Heart right ventricle (tissue), 16 donors: ENCODE measurements at regions not wholly inside any gene's neighbourhood (a gene's known extent, or its start where the extent isn't known, plus 50 kb on each side); places are given as distances from the start of the nearest gene placed in this dataset.

Source experiments
- ATAC-seq, 8 donors: fragments of 200-7000 bp; cut with Tn5 transposase; one replicate each; pipeline ENCODE4 v1.9.1; 2020; ENCODE audit warnings: mild to moderate bottlenecking in 8 of 8, moderate library complexity in 8 of 8, moderate number of reproducible peaks in 1 of 8
- DNase-seq, 2 donors: peaks; one replicate each; pipeline ENCODE4 v3.0.0-alpha.2; 2020
- H3K27ac ChIP-seq, 10 donors: fragments of 200-600 bp; sonication (generic) in 2 of 10; one replicate each; pipeline versions ENCODE4 v1.5.0 to v1.8.0; 2020 to 2022; ENCODE audit warnings: mild to moderate bottlenecking in 3 of 10
- H3K27me3 ChIP-seq, 7 donors: fragments of 200-600 bp; one replicate each; pipeline ENCODE4 v1.8.0; 2021 to 2022; ENCODE audit warnings: mild to moderate bottlenecking in 2 of 7
- H3K36me3 ChIP-seq, 9 donors: fragments of 200-600 bp; sonication (generic) in 1 of 9; one replicate each; pipeline versions ENCODE4 v1.5.0 to v1.8.0; 2020 to 2022; ENCODE audit warnings: mild to moderate bottlenecking in 2 of 9
- H3K4me1 ChIP-seq, 9 donors: fragments of 200-600 bp; sonication (generic) in 1 of 9; one replicate each; pipeline versions ENCODE4 v1.5.0 to v1.8.0; 2020 to 2022; ENCODE audit warnings: mild to moderate bottlenecking in 4 of 9
- H3K4me3 ChIP-seq, 10 donors: fragments of 200-600 bp; sonication (generic) in 2 of 10; one replicate each; pipeline versions ENCODE4 v1.5.0 to v1.8.0; 2020 to 2022; ENCODE audit warnings: mild to moderate bottlenecking in 7 of 10, moderate library complexity in 2 of 10
- H3K9me3 ChIP-seq, 11 donors: fragments of 200-600 bp in 10 of 11; sonication (generic) in 2 of 11; one replicate each; pipeline versions ENCODE4 v1.5.0 to v1.8.0; 2013 to 2022; ENCODE audit warnings: mild to moderate bottlenecking in 2 of 11, control low read depth in 1 of 11, moderate library complexity in 1 of 11
- WGBS, 2 donors: extraction: QIAGEN DNeasy Blood & Tissue Kit; methylation state at CpG; one replicate each; pipeline ENCODE4 v1.1.7; 2013; ENCODE audit warnings: inconsistent platforms in 1 of 2; 5-methylcytosine and 5-hydroxymethylcytosine counted together
- intact Hi-C, 10 donors: fragments of 100-400 bp; cut with DNase I; formaldehyde crosslinking; loops; one replicate each; pipeline versions ENCODE4 v1.11.1 to v1.14.2; 2022
- TF ChIP-seq, protein P1 (sequence below), 9 donors: fragments of 200-600 bp; sonication (generic) in 2 of 9; IDR thresholded peaks; one replicate each; pipeline versions ENCODE4 v1.5.0 to v1.8.0; 2021 to 2022; ENCODE audit warnings: antibody characterized with exemption in 9 of 9, mild to moderate bottlenecking in 5 of 9, moderate library complexity in 1 of 9
- donor health status: Arrhythmogenic right ventricular cardiomyopathy.
- donor health status: ischemic (EF 13 %, LVEDD 7.1; RV severe dilation, severe dysfunction).
- donor health status: healthy with polysubstance abuse.
- donor health status: DM: no; HTN: yes; CAD: no.
- donor health status: DM: no; HTN: no; CAD: no.
- donor health status: ischemic (EF 25% LVEDD 6.9; RV normal size, moderate dysfunction).
- donor health status: ischemic (EF 25% LVEDD 5.7; RV mildly dilated, moderate dysfunction).
- donor health status: healthy.
- donor health status: DM: yes; HTN: yes; CAD: no.
- donor health status: Ischemic cardiomyopathy.
- donor health status: ischemic (EF 35%, LVEDD 5.7; RV mildly dilated, moderate dysfunction).
- donor health status: nonischemic (EF 11% LVEDD 7.7; RV severe dilation, severe dysfunction).
- donor health status: DM: yes; HTN: yes; CAD: no.
- donor health status: PGD.
- donor health status: ischemic (EF 29% LVEDD 5.4; RV normal size, mild dysfunction).
- donor health status: nonischemic (EF 23%, LVEDD 6.1; RV moderate dilation, normal function).

DNA sequence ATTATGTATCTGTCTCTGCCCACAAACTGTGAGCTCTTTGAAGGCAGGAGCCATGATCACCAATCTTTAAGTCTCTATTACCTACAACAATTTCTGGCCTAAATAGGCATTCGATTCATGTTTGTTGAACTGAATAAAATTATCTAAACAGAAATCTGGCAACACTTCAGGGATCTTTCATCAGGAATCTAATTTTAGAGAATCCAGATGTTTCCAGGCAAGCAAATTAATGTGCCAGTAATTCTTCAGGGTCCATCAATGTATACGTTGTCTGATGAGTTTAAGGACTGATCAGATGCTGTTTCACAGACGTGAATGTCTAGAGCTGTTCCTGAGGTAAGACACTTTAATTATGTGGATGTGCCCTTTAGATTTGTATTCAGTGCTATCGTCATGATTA, 524.4 kb downstream of the PTPRC start:
- DNase-seq (no peak), ATAC-seq (no peak)
- Histone ChIP-seq H3K27me3 (no peaks in the 10 kb centered on the region), H3K9me3 (peaks cover 0 to 3% (median 0%) of the 10 kb centered on the region in 11 donors), H3K4me1 (peaks cover 0 to 8% (median 0%) of the 10 kb centered on the region in 9 donors), H3K27ac (no peak overlapping the region), H3K4me3 (no peak overlapping the region), H3K36me3 (no peaks in the 10 kb centered on the region)
- TF ChIP-seq, protein P1, sequence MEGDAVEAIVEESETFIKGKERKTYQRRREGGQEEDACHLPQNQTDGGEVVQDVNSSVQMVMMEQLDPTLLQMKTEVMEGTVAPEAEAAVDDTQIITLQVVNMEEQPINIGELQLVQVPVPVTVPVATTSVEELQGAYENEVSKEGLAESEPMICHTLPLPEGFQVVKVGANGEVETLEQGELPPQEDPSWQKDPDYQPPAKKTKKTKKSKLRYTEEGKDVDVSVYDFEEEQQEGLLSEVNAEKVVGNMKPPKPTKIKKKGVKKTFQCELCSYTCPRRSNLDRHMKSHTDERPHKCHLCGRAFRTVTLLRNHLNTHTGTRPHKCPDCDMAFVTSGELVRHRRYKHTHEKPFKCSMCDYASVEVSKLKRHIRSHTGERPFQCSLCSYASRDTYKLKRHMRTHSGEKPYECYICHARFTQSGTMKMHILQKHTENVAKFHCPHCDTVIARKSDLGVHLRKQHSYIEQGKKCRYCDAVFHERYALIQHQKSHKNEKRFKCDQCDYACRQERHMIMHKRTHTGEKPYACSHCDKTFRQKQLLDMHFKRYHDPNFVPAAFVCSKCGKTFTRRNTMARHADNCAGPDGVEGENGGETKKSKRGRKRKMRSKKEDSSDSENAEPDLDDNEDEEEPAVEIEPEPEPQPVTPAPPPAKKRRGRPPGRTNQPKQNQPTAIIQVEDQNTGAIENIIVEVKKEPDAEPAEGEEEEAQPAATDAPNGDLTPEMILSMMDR (IDR thresholded peaks at IDR 0.05) = no peak
- WGBS, 2 donors = 29 to 34% methylated on average over 4 of the region's 4 CpGs
- intact Hi-C loops = no loop called here

- H3K27ac ChIP-seq = no peak overlapping the region
- no peaks in the 10 kb centered on the region for H3K36me3 ChIP-seq
- peaks cover 0 to 8% (median 0%) of the 10 kb centered on the region in 9 donors for H3K4me1 ChIP-seq
- H3K9me3 ChIP-seq = peaks cover 0 to 3% (median 0%) of the 10 kb centered on the region in 11 donors
- DNase-seq (no peak), ATAC-seq (no peak)
- intact Hi-C loops = no loop called here
- no peak overlapping the region for H3K4me3 ChIP-seq
- TF ChIP-seq, protein P1 (IDR thresholded peaks at IDR 0.05) = no peak
- no peaks in the 10 kb centered on the region for H3K27me3 ChIP-seq
- WGBS, 2 donors = 34 to 36% methylated on average over 1 of the region's 1 CpG
Measured at GRCh38 chr1:199163670-199164069, 524.8 kb downstream of the PTPRC start.

DNA sequence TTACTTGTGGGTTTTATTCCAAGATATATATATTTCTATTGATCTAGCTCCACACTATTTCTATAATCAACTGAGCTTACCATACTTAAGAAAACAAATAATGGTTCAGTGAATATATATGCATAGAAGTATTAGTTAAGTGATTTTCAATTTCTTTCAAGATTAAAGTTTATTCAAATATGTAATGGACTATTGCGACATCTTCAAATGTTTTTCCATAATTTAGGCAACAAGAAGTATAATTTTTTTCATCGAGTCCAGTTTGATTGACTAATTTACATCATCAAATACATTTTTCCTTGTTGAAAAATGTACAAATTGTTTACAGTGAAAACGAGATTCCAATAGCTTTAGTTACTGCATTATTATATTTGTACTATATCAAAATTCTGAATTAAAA, 528.6 kb downstream of the PTPRC start:
- Histone ChIP-seq H3K4me1 (peaks cover 0 to 8% (median 0%) of the 10 kb centered on the region in 9 donors), H3K36me3 (no peaks in the 10 kb centered on the region), H3K27ac (no peak overlapping the region), H3K27me3 (no peaks in the 10 kb centered on the region), H3K4me3 (no peak overlapping the region), H3K9me3 (no peaks in the 10 kb centered on the region)
- ATAC-seq = no peak
- TF ChIP-seq, protein P1 (IDR thresholded peaks at IDR 0.05) = no peak
- intact Hi-C loops = no loop called here
- no peak for DNase-seq
- WGBS, 2 donors = 90 to 94% methylated on average over 3 of the region's 3 CpGs

DNA sequence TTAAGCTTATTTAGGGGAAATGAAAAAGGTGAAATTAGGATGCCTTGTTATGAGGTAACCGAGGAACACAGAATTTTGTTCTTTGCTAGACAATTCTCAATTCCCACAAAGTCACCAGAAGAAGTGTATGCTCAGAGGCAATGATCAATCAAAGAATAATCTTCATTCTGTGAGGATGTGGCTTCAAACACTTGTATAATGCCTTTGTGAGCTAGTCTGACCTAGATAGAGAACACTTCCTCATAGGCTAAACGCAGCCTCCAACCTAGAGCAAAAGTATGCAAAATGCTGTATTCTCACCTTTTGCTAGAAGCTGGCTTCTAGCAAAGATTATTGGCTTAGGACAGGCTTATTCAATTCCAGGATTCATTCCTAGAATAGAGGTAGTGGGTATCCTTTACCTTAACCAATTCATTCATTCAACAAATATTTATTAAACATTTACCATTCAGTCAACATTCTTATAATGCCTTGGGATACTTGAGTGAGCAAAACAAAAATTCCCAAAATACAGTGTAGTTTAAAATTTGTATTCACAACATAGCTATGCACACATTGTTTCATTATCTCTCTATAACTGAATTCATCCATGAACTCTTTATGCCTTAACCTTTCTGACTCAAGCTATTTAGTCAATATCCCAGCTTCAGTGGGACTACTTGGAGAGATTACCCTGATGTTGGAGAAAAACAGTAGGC, 530.2 kb downstream of the PTPRC start:
- H3K4me1 ChIP-seq = peaks cover 0 to 8% (median 0%) of the 10 kb centered on the region in 9 donors
- no peak overlapping the region for H3K27ac ChIP-seq
- 83 to 95% methylated on average over 2 of the region's 2 CpGs for WGBS, 2 donors
- TF ChIP-seq, protein P1 (IDR thresholded peaks at IDR 0.05) = no peak
- intact Hi-C loops = no loop called here
- DNase-seq (no peak), ATAC-seq (no peak)
- H3K27me3 ChIP-seq = no peaks in the 10 kb centered on the region
- no peak overlapping the region for H3K4me3 ChIP-seq
- no peaks in the 10 kb centered on the region for H3K9me3 ChIP-seq
- H3K36me3 ChIP-seq = no peaks in the 10 kb centered on the region
